Activated naive CD4-positive, alpha-beta T cell treated with anti-CD3 and anti-CD28 coated beads for 36 hours (primary cell): ENCODE measurements at regions not wholly inside any gene's neighbourhood (a gene's known extent, or its start where the extent isn't known, plus 50 kb on each side); places are given as distances from the start of the nearest gene placed in this dataset.

ENCODE experiments used
- CTCF ChIA-PET: fragments of 350-600 bp; sonication (Branson Sonifier 250); formaldehyde crosslinking; loops from one replicate; lab custom pipeline; 2021; ENCODE audit warnings: antibody characterized with exemption; lab: Charles Lee
- DNase-seq: peaks from one replicate; pipeline ENCODE4 v3.0.0-alpha.2; 2020
- H3K27ac Mint-ChIP-seq: one replicate; pipeline ENCODE4 v1.8.0; 2021; ENCODE audit warnings: mild to moderate bottlenecking, mixed read lengths
- H3K27me3 Mint-ChIP-seq: one replicate; pipeline ENCODE4 v1.8.0; 2021; ENCODE audit warnings: low read depth, mixed read lengths
- H3K36me3 Mint-ChIP-seq: one replicate; pipeline ENCODE4 v1.8.0; 2021; ENCODE audit warnings: low read depth, mixed read lengths
- H3K4me1 Mint-ChIP-seq: one replicate; pipeline ENCODE4 v1.8.0; 2021; ENCODE audit warnings: low read depth, mixed read lengths
- H3K4me3 Mint-ChIP-seq: one replicate; pipeline ENCODE4 v1.8.0; 2021; ENCODE audit warnings: mild to moderate bottlenecking, moderate library complexity, mixed read lengths
- H3K9me3 Mint-ChIP-seq: one replicate; pipeline ENCODE4 v1.8.0; 2021; ENCODE audit warnings: mixed read lengths
- intact Hi-C: fragments of 100-400 bp; cut with micrococcal nuclease; formaldehyde crosslinking; loops from one replicate; pipeline ENCODE4 v1.15.1; 2023

- Mint-ChIP-seq H3K27me3 (no peaks in the 10 kb centered on the region), H3K27ac (no peak overlapping the region), H3K4me1 (peaks cover 9% of the 10 kb centered on the region), H3K4me3 (no peak overlapping the region), H3K9me3 (no peaks in the 10 kb centered on the region), H3K36me3 (peaks cover 13% of the 10 kb centered on the region)
- intact Hi-C loops: no loop called here
- no peak for DNase-seq
- CTCF ChIA-PET: interaction anchor here (0.6 kb wide), 2 partner anchors 77 to 732 kb away, joined by 3 read pairs; no protein-coding TSS in a partner anchor
Observed at GRCh38 chr2:201018636-201019035, 52.8 kb downstream of the HYCC2 start.

- CTCF ChIA-PET: interaction anchor here (1.1 kb wide), 1 partner anchor 16 kb away, joined by 4 read pairs; no protein-coding TSS in a partner anchor
- Mint-ChIP-seq H3K9me3 (no peaks in the 10 kb centered on the region), H3K27me3 (no peaks in the 10 kb centered on the region), H3K36me3 (peaks cover 11% of the 10 kb centered on the region), H3K4me3 (no peak overlapping the region), H3K27ac (no peak overlapping the region), H3K4me1 (peaks cover 4% of the 10 kb centered on the region)
- DNase-seq: no peak
- intact Hi-C loops: no loop called here
Observed at GRCh38 chr2:201016859-201017258, 53.4 kb upstream of the ORC2 start.
